Body of pancreas (tissue), 4 donors: ENCODE measurements at regions not wholly inside any gene's neighbourhood (a gene's known extent, or its start where the extent isn't known, plus 50 kb on each side); places are given as distances from the start of the nearest gene placed in this dataset.

Experiments
- ATAC-seq: fragments of 150-250 bp; one replicate; pipeline ENCODE4 v1.9.1; 2016
- DNase-seq, 4 donors: peaks; one replicate each; pipeline ENCODE4 v3.0.0-alpha.2; 2019
- H3K27ac ChIP-seq, 4 donors: fragments of 200-600 bp; sonication (generic); 1 replicate in 3 of 4; 2 replicates in 1 of 4; pipeline versions ENCODE4 v1.5.1 to v1.6.1; 2016 to 2019; ENCODE audit warnings: mild to moderate bottlenecking in 1 of 4, mixed read lengths in 1 of 4, moderate library complexity in 1 of 4
- H3K27me3 ChIP-seq, 2 donors: fragments of 200-600 bp; sonication (generic); one replicate each; pipeline ENCODE4 v1.6.0; 2016; ENCODE audit warnings: mild to moderate bottlenecking in 1 of 2
- H3K36me3 ChIP-seq, 2 donors: fragments of 200-600 bp; sonication (generic); replicated peaks in 1 of 2; 2 replicates each; pipeline ENCODE4 v1.5.1; 2016; ENCODE audit warnings: low read depth in 2 of 2; ENCODE audit not compliant: insufficient read depth in 1 of 2
- H3K4me1 ChIP-seq: fragments of 200-600 bp; sonication (generic); one replicate; pipeline ENCODE4 v1.6.0; 2016
- H3K4me3 ChIP-seq, 2 donors: fragments of 200-600 bp; sonication (generic); 1 replicate in 1 of 2; 2 replicates in 1 of 2; pipeline ENCODE4 v1.5.1; 2016 to 2019
- H3K9me3 ChIP-seq, 3 donors: fragments of 200-600 bp; sonication (generic); 1 replicate in 2 of 3; 2 replicates in 1 of 3; pipeline ENCODE4 v1.5.1; 2016
- CTCF ChIP-seq, 7 experiments: fragments of 450-650 bp in 4 of 7; fragments of 200-600 bp in 3 of 7; sonication (generic) in 3 of 7; IDR thresholded peaks; one replicate each; pipeline ENCODE4 v1.5.1; 2016 to 2019; ENCODE audit warnings: antibody characterized with exemption in 7 of 7
- POLR2A ChIP-seq, 3 donors: fragments of 450-650 bp; IDR thresholded peaks; one replicate each; pipeline ENCODE4 v1.6.1; 2016; ENCODE audit warnings: antibody characterized with exemption in 3 of 3, mild to moderate bottlenecking in 2 of 3
- WGBS, 2 donors: methylation state at CpG; one replicate each; pipeline ENCODE4 v1.1.5; 2017; 5-methylcytosine and 5-hydroxymethylcytosine counted together
- intact Hi-C: fragments of 100-400 bp; cut with DNase I; formaldehyde crosslinking; loops from one replicate; pipeline ENCODE4 v1.15.1; 2023

- no peaks in the 10 kb centered on the region for H3K9me3 ChIP-seq
- TF ChIP-seq CTCF (IDR thresholded peaks at IDR 0.05) (no peak), POLR2A (IDR thresholded peaks at IDR 0.05) (no peak)
- no peaks in the 10 kb centered on the region for H3K4me1 ChIP-seq
- H3K4me3 ChIP-seq = no peak overlapping the region
- intact Hi-C loops = no loop called here
- no peak overlapping the region for H3K27ac ChIP-seq
- ATAC-seq (no peak), DNase-seq (no peak)
- H3K36me3 ChIP-seq = no peaks in the 10 kb centered on the region
- H3K27me3 ChIP-seq = no peaks in the 10 kb centered on the region
Measured at GRCh38 chr14:53766601-53767000, 190.0 kb downstream of the BMP4 start.

- TF ChIP-seq POLR2A (IDR thresholded peaks at IDR 0.05) (no peak), CTCF (IDR thresholded peaks at IDR 0.05) (no peak)
- no peak for DNase-seq
- 77 to 85% methylated on average over 2 of the region's 2 CpGs for WGBS, 2 donors
- H3K27ac ChIP-seq = no peak overlapping the region
- no peak for ATAC-seq
- no peaks in the 10 kb centered on the region for H3K27me3 ChIP-seq
- intact Hi-C loops = no loop called here
- H3K36me3 ChIP-seq = no peaks in the 10 kb centered on the region
- no peaks in the 10 kb centered on the region for H3K4me1 ChIP-seq
- H3K4me3 ChIP-seq = no peak overlapping the region
- H3K9me3 ChIP-seq = no peaks in the 10 kb centered on the region
Measured at GRCh38 chr14:53766106-53766505, 190.5 kb downstream of the BMP4 start.

- no peak overlapping the region for H3K4me3 ChIP-seq
- no peaks in the 10 kb centered on the region for H3K4me1 ChIP-seq
- no peak overlapping the region for H3K27ac ChIP-seq
- H3K36me3 ChIP-seq = no peaks in the 10 kb centered on the region
- ATAC-seq = no peak
- TF ChIP-seq POLR2A (IDR thresholded peaks at IDR 0.05) = no peak
- TF ChIP-seq CTCF (IDR thresholded peaks at IDR 0.05) = no peak
- DNase-seq = no peak
- WGBS, 2 donors = 84 to 91% methylated on average over 1 of the region's 1 CpG
- H3K27me3 ChIP-seq = no peaks in the 10 kb centered on the region
- H3K9me3 ChIP-seq = no peaks in the 10 kb centered on the region
- intact Hi-C loops = no loop called here
Measured at GRCh38 chr14:53764846-53765245, 191.8 kb downstream of the BMP4 start.

- H3K4me1 ChIP-seq = no peaks in the 10 kb centered on the region
Measured at GRCh38 chr14:53758141-53758540, 198.5 kb downstream of the BMP4 start.

More at GRCh38 chr14:53758141-53758540, 198.5 kb downstream of the BMP4 start:
- no peaks in the 10 kb centered on the region for H3K9me3 ChIP-seq
- WGBS, 2 donors = 64 to 68% methylated on average over 2 of the region's 2 CpGs
- intact Hi-C loops = no loop called here
- no peaks in the 10 kb centered on the region for H3K27me3 ChIP-seq
- DNase-seq (no peak), ATAC-seq (no peak)
- no peaks in the 10 kb centered on the region for H3K36me3 ChIP-seq
- H3K4me3 ChIP-seq = no peak overlapping the region
- TF ChIP-seq POLR2A (IDR thresholded peaks at IDR 0.05) (no peak), CTCF (IDR thresholded peaks at IDR 0.05) (no peak)
- H3K27ac ChIP-seq = no peak overlapping the region
